Astrocyte (in vitro differentiated cells and primary cell): ENCODE measurements at regions not wholly inside any gene's neighbourhood (a gene's known extent, or its start where the extent isn't known, plus 50 kb on each side); places are given as distances from the start of the nearest gene placed in this dataset.

Experiments
- CTCF ChIP-seq: IDR thresholded peaks from 2 replicates; pipeline ENCODE4 v1.5.1; 2011; ENCODE audit warnings: low read depth, mild to moderate bottlenecking, inconsistent platforms, low read length, moderate library complexity; ENCODE audit not compliant: insufficient read depth
- EZH2 ChIP-seq: IDR thresholded peaks from 2 replicates; pipeline ENCODE4 v1.6.1; 2012; ENCODE audit warnings: mild to moderate bottlenecking, low read length, inconsistent platforms; ENCODE audit not compliant: insufficient read depth

GRCh38 chr17:51419476-51419875 is 159.1 kb downstream of the UTP18 start:
- TF ChIP-seq CTCF (no peak), EZH2 (no peak)
